ENCODE measurements at regions not wholly inside any gene's neighbourhood (a gene's known extent, or its start where the extent isn't known, plus 50 kb on each side); places are given as distances from the start of the nearest gene placed in this dataset.

GRCh38 chr3:197380786-197381185 is 82.4 kb upstream of the DLG1 start:
- TF ChIP-seq EZH2 (IDR thresholded peaks at IDR 0.05), result no peak
- no peak for TF ChIP-seq CTCF (IDR thresholded peaks at IDR 0.05)
- no peak for TF ChIP-seq EZH2phosphoT487 (IDR thresholded peaks at IDR 0.05)

Data from neural progenitor cell (in vitro differentiated cells).